A172 (cell line): ENCODE measurements at regions not wholly inside any gene's neighbourhood (a gene's known extent, or its start where the extent isn't known, plus 50 kb on each side); places are given as distances from the start of the nearest gene placed in this dataset.
A peak's percentile ranks its signal among the peaks of the same experiment; 100 is the strongest.
"Not testable (repeated sequence)": the region's sequence is repeated elsewhere in the genome, so short reads cannot be mapped to it uniquely, and the experiment has no call there.

Source experiments
- DNase-seq: peaks from one replicate; pipeline ENCODE4 v3.0.0-alpha.2; 2015; ENCODE audit warnings: low spot score

DNA sequence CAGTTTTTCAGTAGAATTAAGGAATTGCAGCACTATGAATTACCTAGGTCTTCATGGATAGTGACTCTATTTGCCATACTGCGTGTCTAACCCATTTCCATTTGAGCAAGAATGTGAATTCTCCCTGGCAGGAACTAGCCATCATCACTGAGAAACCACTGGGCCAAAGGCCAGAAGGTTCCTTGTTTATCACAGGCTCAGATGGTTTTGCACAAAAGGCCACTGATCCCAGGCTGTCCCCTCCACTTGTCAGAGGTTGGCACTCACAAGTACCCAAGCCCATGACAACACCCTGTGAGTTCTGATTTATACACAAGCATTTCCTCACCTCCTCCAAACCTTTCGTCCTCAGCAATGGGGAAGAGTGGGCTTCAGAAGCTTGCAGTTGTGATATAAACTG is 131.8 kb downstream of the FOXB1 start:
- DNase-seq: no peak

DNA sequence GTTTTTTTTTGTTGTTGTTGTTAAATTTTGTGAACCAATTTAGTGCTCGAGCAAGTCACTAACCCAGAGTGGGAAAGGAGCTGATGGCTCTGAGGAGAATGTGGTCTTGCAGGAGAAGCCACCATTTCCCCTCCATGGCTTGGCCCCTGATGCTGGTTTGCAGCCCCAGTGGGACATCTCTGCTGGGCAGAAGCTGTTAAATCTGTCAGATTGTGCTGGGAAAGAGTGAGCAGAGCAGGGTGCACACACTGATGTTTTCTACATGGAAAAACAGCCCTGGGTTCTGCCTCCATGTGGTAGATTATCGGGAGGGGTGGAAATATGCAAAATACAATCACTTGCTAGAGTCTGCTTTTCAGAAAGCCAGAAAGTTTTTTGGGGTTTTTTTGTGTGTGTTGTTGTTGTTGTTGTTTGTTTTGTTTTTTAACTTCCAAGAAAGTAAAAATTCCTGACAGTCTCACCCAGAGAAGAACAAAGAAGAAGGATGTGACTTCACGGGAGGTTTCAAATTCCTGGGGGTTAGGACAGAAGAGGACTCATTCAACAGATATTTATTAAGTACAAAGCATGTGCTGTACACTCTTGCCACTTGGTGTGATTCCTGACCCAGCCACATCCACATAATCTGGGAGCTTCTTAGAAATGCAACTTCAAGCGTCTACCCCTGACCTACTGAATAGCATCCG is 133.7 kb downstream of the FOXB1 start:
- DNase-seq: peak; percentile 52

DNA sequence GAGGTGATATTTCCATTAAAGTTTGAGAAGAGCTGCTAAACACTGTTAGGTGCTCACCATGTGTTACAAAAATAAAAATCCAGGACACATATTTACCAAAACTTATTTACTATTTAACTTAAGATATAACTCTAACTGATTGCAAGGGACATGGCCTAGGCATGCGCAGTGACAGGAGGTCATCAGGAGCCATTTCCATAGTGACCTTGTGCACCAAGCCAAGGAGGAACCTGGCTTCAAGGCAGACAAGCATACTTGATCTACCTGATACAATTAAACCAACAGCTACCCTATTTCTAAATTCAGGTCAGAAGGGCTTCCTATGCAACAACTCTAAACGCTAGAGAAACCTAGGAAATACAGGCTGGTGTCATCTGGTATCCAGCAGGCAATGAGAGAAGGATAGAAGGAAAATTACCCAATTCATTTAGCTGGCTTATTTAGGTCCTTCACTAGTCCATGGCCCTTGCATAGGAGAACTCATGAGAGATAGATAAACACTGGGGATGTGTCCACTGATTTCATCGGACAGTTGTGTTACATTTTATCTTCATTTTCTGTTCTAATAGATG is 134.4 kb downstream of the FOXB1 start:
- DNase-seq: no peak

DNA sequence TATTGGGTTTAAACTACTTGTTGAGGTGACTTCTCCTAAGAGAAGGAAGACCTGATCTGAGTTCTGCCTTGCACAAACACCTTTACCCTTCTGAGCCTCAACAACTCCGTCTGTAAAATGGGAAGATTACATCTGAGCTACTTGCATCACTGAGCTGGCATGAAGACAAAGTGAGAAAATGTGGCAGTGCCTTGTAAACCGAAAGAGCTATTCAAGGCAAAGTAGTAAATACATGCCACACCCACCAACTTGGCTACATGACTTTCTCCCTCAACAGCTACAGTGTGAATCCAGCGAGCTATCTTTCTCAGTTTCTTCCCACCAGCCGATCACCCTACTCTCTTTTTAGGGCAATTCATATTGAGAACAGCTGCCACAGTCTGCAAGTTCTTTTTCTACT is 148.3 kb downstream of the FOXB1 start:
- DNase-seq: no peak

DNA sequence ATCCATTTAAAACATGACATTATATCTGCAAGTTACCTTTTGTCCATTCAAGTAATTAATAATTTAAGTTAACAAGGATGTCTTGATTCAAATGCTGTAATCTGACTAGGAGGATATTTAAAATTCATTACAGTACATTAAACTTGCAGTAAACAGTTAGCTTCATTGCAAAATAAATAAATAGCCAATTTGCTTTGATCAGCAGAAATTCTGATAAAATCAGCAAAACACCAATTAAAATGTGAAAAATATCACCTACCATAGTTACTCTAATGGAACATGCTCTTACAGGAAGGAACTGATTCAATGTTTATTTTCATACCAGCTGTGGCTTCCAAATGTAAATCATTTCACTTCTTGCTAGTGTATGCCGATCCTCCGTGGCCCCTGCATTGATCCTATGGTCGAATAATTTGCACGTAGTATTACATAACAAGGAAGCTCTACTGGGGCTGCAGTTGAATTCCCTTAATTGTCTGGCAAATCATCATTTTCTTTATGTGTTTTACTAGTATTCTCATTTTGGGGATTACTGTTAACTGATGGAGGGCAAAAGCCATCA is 150.7 kb downstream of the FOXB1 start:
- DNase-seq: no peak

DNA sequence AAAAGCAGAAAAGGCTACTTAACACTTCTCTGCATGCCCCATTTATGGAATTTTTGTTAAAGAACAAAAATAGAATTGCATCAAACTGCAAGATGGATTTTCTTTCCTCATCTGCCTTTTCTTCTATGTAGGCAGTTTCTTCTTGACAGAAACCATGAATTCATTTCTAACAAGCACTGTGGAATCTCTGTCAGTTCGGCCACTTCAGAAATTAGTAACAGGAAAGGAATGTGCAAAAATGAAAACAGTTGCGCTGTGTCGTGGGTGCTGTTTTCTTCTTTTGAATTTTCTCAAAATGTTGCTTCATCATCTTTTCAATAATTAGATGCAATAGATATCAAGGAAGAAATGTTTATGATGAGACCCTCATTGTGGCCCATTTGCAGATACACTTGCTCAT is 151.6 kb downstream of the FOXB1 start:
- peak; percentile 27 for DNase-seq

DNA sequence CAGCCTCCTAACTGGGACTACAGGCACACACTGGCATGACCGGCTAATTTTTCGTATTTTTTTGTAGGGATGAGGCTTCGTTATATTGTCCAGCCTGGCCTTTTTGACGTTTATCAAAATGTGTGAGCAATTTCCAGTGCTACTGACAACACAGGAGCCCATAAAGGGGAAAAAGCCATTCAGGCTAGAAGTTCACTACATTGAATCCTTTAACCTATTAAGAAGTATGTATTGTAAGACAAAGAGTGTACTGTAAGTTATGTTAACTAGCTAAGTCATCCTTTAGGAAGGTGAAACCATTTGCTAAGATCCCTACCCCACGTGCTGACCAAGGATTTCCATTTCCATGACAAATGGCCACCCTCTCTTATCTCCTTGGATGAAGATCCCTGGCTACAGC is 156.8 kb downstream of the FOXB1 start:
- no peak for DNase-seq

DNA sequence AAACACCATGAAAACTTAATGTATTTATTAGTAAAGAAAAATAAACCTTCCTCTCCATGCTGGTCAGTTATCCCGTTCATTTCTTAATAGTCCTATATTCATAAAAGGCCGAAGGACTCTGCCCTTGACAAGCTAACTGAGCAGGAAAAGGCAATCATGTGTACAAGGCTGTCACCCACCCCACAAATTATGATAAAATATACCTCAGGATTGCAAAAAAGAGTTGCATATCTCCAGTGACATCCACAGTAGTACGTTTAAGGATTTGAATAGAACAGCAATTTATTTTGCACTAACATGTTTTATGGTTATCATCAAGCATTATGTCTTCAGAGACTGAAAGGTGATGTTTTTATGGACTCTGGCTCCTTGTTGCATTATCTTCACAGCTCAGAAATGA is 157.6 kb downstream of the FOXB1 start:
- DNase-seq: no peak

DNA sequence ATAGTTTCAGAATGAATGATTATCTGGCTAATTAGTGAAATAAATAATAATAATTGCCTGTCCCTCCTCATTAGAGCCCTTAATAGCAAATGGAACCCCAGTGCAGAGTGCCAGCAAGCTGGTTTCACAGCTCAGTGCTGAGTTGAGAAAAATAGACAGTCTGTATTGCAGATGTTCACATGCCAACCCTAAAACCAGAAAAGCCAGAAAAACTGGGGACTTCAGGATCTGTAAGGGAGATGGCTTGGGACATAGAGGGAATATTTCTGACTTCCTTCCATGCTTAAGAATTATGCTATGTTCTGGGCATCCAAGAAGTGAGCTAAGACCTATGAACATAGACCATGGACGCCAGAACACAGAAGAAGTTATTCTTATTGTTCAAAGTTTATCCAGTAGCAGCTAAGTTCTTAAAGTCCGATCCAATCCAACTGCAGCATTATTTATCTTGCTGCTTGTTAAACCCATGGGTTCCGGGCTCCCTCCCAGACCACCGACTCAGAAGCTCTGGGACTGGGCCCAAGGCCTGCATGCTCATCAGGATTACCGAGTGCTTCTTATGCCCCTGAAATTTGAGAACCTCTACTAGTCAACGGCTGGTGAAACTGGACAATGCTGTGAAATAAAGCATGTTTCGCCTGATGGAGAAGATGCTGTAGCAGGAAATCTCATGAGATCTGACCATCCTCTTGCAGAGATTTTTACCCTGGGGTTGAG is 158.3 kb downstream of the FOXB1 start:
- no peak for DNase-seq

DNA sequence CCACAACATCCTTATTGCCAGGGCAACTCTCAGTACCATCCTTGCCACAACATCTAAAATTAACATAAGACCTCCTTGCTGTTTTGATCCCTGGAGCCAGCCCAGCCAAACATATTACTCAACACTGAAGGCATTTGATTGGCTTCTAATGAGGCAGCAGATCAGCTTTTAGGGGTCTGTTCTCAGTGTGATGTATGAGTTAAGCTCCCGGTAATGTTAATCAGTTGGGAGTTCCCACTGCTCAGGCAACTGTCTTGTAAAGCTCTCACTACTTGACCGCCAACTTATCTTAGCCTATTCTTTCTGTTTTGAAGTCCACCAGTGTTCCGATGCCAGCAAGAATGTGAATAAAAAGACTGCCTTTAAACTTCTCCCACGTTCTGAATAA is 158.9 kb downstream of the FOXB1 start:
- DNase-seq: no peak

DNA sequence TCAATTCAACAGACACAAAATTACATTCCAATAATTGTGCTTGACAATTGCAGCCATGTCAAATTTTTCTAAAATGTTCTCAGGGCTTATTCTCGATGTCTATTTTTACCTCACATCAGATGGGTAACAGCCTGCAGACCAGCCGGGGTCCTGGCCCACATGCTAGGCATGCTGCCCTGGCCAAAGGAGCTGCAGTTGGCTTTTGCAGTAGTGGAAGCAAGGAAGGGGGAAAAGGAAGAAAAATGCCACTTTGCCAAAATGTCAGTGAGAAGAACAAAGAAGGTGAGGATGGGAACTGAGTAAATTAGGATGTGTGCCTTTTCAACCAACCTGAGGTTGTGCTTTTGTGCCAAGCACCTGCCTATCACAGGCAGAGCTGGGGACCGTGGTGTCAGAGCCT is 161.0 kb downstream of the FOXB1 start:
- no peak for DNase-seq

DNA sequence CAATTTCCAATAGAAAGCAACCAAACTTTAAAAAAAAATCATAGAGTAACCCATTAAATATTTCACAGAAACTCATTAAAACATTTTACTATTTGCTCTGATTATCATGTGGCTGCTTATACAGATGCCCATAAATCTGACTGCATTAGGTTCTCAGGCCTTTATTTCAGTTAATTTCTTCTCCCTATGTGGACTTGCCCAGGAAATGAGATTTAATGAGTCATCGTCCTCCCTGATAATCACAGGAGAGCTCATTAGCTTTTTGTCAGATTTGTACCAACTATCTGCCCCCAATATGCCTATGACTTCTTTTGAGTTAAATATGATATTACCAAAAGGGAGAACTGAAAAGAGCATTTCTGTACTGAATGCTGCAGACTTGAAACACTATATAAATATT is 168.0 kb downstream of the FOXB1 start:
- peak; percentile 35 for DNase-seq

DNA sequence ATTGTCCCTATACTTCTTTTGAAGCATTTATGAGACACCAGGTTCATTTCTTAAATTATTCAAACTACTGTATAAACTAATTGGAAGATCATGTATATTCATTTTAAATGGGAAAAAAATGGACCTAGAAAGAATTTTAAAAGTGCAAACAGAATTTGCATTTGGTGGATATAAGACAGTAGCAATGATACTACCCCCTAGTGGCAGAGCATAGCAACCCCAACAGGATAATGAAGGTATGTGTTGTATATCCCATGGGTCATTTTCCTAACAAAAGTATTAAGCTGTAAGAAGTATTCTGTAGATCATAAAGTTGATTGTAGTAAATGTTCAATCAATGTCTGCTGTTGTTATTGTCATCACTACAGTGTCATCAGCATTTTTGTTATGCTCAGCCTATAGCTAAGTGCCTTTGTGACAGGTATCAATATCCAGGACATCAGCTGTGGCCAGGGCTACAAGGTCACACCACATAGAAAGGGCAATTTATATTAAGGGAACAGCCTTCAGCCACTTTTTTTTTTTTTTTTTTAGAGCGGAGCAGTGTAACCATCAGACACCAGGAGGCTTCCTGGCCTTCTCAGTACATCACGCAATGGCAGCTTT is 175.8 kb downstream of the FOXB1 start:
- DNase-seq: peak; percentile 27

DNA sequence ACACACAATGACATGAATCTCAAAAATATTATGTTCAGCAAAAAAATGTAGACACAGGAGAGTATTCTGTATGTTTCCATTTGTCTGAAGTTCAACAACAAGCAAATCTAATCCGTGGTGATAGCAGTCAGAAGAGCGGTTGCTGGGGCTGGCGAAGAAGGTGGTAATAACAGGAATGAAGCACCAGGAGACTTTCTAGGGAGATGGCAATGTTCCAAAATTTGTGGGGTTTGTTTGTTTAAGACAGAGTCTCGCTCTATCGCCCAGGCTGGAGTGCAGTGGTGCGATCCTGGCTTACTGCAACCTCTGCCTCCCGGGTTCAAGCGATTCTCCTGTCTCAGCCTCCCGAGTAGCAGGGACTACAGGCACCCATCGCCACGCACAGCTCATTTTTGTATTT is 177.8 kb downstream of the FOXB1 start:
- not testable (repeated sequence) for DNase-seq

DNA sequence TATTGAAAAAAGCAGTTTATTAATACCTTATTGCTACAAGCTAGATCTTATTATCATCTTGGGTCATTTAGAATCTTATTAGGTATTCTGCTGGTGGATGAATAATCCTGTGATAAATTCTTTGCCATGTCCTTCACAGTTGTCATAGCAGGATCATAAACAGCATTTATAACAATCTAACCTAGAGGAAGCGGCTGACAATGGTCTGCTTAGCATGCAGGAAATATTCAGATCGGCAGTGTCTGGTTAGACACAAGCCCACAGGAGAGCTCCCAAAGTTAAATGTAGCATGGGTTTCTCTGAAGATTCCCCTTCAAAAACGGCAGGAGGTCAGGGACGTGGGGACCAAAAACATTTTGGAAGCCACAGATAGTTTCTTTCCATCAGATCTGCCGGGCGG is 179.3 kb downstream of the FOXB1 start:
- no peak for DNase-seq

DNA sequence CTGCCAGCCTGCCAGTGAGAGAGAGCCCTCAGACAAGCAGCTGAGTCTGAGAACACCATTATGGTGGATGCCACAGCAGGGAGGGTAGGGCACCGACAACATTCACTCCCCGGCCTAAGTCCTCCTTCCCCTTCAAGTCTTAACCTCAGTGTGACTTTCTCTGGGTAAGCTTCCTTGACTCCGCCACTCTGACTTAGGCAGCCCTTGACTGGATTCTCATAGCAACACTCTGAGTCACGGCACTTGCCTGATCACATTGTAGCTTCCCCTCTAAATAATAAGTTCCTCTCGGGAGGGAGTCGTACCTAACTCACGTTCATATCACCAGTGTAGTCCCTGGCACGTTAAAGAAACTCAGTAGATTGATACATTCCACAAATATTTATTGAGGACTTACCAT is 180.5 kb downstream of the FOXB1 start:
- peak; percentile 18 for DNase-seq

DNA sequence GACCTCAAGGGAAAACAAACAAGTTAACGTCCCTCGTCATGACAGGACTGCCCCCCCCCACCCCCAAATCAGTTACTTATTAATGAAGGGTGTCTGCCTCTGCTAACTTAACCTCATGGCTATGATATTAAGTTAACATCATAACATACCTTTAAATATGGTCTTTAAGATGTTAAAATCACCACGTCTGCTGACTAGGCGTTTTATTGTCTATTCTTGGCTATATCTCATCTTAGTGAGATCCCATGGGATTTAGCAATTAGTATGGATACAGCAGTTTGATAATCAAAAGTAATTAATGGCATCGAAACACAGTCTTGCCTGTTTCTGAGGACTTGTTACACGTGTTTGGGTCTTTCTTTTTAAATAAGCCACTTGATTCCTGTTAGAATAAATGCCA is 186.9 kb downstream of the FOXB1 start:
- no peak for DNase-seq

DNA sequence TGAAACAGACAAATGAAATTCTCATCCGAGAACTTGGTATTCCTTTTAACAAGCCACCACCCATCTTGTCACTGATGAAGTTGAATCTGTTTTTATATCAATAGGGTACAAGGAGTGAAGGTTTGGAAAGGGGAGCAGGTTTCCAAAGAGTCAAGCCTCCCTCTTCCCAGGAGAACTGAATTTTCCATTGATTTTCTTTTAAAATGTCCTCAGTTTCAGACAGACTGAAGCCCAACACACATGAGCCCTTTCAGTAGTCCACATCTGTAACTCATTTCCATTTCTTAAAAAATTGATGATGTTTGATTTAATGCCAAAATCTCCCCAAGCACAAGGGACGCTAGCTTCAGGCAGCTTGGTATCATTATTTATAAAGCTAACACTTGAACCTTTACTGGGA is 187.7 kb downstream of the FOXB1 start:
- DNase-seq: no peak

DNA sequence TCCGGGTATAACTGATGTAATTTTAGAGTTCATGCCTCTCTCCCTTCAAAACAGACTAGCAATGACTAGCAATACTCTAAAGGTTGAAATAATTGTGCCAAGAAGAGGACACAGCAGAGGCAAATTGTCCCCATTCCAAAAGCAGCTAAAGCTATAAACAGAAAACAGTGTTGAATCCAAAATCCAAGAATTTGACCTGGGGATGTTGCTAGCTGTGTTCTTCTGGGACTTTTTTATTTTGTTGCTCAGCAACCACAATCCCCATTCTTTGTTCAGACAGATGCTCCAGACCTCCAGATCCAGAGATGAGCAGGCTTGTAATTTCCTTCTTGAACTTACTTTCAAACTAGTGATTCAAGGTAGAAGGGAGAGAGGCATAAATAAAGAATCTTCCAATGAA is 191.5 kb downstream of the FOXB1 start:
- DNase-seq: no peak

DNA sequence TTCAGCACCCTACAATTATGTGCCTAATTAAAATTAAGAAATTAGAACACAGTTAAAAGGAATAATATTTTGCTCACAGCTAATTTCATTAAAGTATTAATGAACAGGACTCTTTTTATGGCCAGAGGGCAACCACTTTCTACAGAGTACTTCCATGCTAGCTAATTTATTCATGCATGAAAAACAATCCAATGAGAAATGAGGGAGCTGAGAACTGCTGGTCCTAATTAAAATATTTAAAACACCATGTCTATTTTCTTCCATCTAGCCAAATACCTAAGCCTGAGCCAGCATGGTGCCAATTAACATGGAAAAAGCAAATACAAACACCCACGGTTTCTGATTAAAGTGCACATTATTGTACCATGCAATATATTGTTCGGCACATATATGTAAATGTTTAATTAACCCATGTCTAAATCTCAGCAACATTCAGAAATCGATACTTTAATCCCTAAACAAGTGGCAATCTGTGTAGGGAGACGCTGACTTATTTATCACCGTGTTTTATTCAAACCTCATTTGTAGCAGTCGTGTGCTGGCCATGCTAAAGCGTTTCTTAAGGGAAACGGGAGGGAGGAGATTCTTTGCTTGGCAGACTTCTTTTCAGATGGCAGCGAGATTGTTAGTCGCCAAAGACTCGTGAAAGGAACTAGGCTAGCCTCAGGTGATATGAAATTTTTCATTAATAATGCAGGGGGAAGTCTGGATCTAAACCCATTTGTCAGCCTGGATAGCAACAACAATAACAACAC is 193.5 kb downstream of the ANXA2 start:
- no peak for DNase-seq

DNA sequence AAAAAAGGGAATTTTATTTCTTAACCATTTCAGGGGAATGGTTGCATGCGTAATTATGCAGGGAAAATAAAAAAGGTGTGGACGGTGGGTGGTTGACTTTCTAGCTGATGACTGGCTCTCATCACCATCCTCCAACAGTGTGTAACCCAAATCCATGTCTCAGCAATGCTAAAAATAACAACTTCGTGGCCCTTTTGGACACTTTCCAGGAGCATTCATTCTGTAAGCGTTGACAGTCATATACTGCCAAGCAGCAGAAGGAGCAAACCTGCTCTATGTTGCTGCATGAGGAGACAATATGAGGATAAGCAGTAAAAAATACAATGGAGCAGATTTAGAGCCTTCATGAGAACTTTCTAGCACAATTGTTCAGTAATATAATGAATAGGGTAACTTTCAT is 189.1 kb downstream of the ANXA2 start:
- no peak for DNase-seq

DNA sequence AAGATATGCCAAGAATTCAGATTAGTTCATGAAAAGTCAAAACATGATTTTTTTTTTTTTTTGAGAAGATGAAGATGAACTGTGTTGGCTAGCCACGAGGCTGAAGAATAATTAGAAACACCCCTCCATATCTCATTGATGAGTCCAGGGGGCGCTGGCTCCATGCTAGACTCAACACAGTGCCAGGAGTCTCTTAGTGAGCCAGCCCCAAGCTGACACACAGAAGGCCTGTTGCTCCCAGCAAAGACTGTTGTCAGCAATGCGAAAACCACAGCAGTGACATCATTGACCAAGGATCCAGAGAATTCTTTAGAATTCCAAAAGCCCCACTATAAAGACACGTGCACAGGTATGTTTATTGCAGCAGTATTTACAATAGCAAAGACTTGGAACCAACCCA is 185.2 kb downstream of the ANXA2 start:
- DNase-seq: peak; percentile 18
